Caco-2 (cell line): ENCODE measurements at regions not wholly inside any gene's neighbourhood (a gene's known extent, or its start where the extent isn't known, plus 50 kb on each side); places are given as distances from the start of the nearest gene placed in this dataset.

ENCODE experiments used
- BruUV-seq: library from RNA; stranded (reverse); fragments of 400-500 nt; replicated peaks from 2 replicates; lab custom pipeline; 2021; lab: Mats Ljungman, UMichigan
- CTCF ChIA-PET: fragments of 300-600 bp; sonication (Branson Sonifier 250); formaldehyde crosslinking; loops from one replicate; lab custom pipeline; 2022; ENCODE audit warnings: antibody characterized with exemption; lab: Charles Lee
- POLR2A ChIA-PET: fragments of 300-600 bp; sonication (Branson Sonifier 250); formaldehyde crosslinking; loops from one replicate; lab custom pipeline; 2022; ENCODE audit warnings: antibody characterized with exemption; lab: Charles Lee
- DNase-seq, 2 experiments: peaks; one replicate each; pipeline versions ENCODE4 v3.0.0 to v3.0.0-alpha.2; 2020 to 2022
- H3K27me3 ChIP-seq: replicated peaks from 2 replicates; pipeline ENCODE4 v1.6.0; 2011; ENCODE audit warnings: low read length; ENCODE audit not compliant: control insufficient read depth, insufficient read depth
- H3K36me3 ChIP-seq: 2 replicates; pipeline ENCODE4 v1.5.1; 2011; ENCODE audit warnings: low read length; ENCODE audit not compliant: control insufficient read depth, insufficient read depth
- H3K4me1 ChIP-seq: fragments of 250-450 bp; sonication (Bioruptor Pico); 2 replicates; pipeline ENCODE4 v1.5.1; 2020; ENCODE audit warnings: mild to moderate bottlenecking
- H3K4me3 ChIP-seq: 2 replicates; pipeline ENCODE4 v1.5.1; 2011; ENCODE audit warnings: low read depth, mild to moderate bottlenecking, control low read depth, low read length
- H3K9me3 ChIP-seq: fragments of 250-450 bp; sonication (Bioruptor Pico); 2 replicates; pipeline ENCODE4 v1.5.1; 2020; ENCODE audit warnings: mild to moderate bottlenecking, moderate library complexity
- H3K27ac Mint-ChIP-seq: one replicate; pipeline ENCODE4 v1.8.0; 2022; ENCODE audit warnings: mixed read lengths; ENCODE audit not compliant: unreplicated experiment
- H3K27me3 Mint-ChIP-seq: one replicate; pipeline ENCODE4 v1.8.0; 2022; ENCODE audit warnings: mixed read lengths; ENCODE audit not compliant: insufficient read depth, unreplicated experiment
- H3K36me3 Mint-ChIP-seq: one replicate; pipeline ENCODE4 v1.8.0; 2022; ENCODE audit warnings: mild to moderate bottlenecking, mixed read lengths; ENCODE audit not compliant: insufficient read depth, unreplicated experiment
- H3K4me1 Mint-ChIP-seq: one replicate; pipeline ENCODE4 v1.8.0; 2022; ENCODE audit warnings: low read depth, mixed read lengths; ENCODE audit not compliant: unreplicated experiment
- H3K4me3 Mint-ChIP-seq: one replicate; pipeline ENCODE4 v1.8.0; 2022; ENCODE audit warnings: mild to moderate bottlenecking, moderate library complexity, mixed read lengths; ENCODE audit not compliant: unreplicated experiment
- H3K9me3 Mint-ChIP-seq: one replicate; pipeline ENCODE4 v1.8.0; 2022; ENCODE audit warnings: mixed read lengths; ENCODE audit not compliant: unreplicated experiment
- intact Hi-C: fragments of 100-400 bp; cut with micrococcal nuclease; formaldehyde crosslinking; loops from one replicate; pipeline ENCODE4 v1.10.0; 2022; ENCODE audit not compliant: unreplicated experiment
- TF ChIP-seq, protein P1 (sequence below), 2 experiments: fragments of 200-600 bp in 1 of 2; IDR thresholded peaks; 1 replicate in 1 of 2; 2 replicates in 1 of 2; pipeline versions ENCODE4 v1.5.1 to v1.8.0; 2011 to 2022; ENCODE audit warnings: antibody characterized with exemption in 1 of 2, control low read depth in 1 of 2, inconsistent platforms in 1 of 2, low read depth in 1 of 2, low read length in 1 of 2, mild to moderate bottlenecking in 1 of 2, moderate library complexity in 1 of 2; ENCODE audit not compliant: insufficient read depth in 1 of 2, severe bottlenecking in 1 of 2, unreplicated experiment in 1 of 2

DNA sequence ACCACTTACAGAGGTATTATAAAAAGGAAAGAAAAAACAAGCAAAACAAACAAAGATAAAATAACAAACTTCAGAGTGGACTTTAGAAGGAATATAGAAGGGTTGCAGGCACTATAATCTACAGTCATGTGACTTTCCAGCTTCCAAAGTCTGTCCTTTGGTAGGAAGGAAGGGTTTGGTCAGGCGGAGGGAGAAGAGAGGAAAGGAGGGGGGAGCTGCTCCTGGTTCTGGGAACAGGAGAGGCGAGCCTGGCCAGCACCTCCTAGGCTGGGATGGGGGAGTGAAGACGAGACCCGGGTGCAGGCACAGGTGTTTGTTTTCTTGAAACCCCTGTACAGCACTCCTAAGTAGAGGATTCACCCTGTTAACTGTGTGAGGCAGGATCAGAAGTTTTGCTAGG lies 53.8 kb upstream of the GATA6 start:
- ChIA-PET POLR2A (interaction anchor here (1.0 to 1.6 kb wide), 2 partner anchors 49 to 53 kb away, joined by 3 to 4 read pairs; no protein-coding TSS in a partner anchor), CTCF (no interaction called here)
- Histone ChIP-seq H3K4me3 (no peak overlapping the region), H3K36me3 (no peaks in the 10 kb centered on the region), H3K4me1 (peaks cover 26% of the 10 kb centered on the region), H3K9me3 (no peaks in the 10 kb centered on the region), H3K27me3 (no peaks in the 10 kb centered on the region)
- Mint-ChIP-seq H3K9me3 (no peaks in the 10 kb centered on the region), H3K27me3 (no peaks in the 10 kb centered on the region), H3K36me3 (no peaks in the 10 kb centered on the region), H3K27ac (peak overlapping the region; percentile 84), H3K4me3 (peak overlapping the region; percentile 25), H3K4me1 (peaks cover 39% of the 10 kb centered on the region)
- no TSS peak for BruUV-seq
- intact Hi-C loops, result loop anchor here (2.0 kb wide), 1 partner anchor 13 kb away; no protein-coding TSS in a partner anchor
- peak; percentile 23 to 49 for DNase-seq
- TF ChIP-seq, protein P1, sequence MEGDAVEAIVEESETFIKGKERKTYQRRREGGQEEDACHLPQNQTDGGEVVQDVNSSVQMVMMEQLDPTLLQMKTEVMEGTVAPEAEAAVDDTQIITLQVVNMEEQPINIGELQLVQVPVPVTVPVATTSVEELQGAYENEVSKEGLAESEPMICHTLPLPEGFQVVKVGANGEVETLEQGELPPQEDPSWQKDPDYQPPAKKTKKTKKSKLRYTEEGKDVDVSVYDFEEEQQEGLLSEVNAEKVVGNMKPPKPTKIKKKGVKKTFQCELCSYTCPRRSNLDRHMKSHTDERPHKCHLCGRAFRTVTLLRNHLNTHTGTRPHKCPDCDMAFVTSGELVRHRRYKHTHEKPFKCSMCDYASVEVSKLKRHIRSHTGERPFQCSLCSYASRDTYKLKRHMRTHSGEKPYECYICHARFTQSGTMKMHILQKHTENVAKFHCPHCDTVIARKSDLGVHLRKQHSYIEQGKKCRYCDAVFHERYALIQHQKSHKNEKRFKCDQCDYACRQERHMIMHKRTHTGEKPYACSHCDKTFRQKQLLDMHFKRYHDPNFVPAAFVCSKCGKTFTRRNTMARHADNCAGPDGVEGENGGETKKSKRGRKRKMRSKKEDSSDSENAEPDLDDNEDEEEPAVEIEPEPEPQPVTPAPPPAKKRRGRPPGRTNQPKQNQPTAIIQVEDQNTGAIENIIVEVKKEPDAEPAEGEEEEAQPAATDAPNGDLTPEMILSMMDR (IDR thresholded peaks at IDR 0.05; ENCODE audit: insufficient read depth in 1 of 2, low read depth in 1 of 2, low read length in 1 of 2, severe bottlenecking in 1 of 2, unreplicated experiment in 1 of 2), result no peak
